ENCODE measurements at regions not wholly inside any gene's neighbourhood (a gene's known extent, or its start where the extent isn't known, plus 50 kb on each side); places are given as distances from the start of the nearest gene placed in this dataset.

GRCh38 chr20:12211361-12211760, 293.7 kb downstream of the BTBD3 start:
- TF ChIP-seq POLR2AphosphoS5 (IDR thresholded peaks at IDR 0.05; ENCODE audit: insufficient read depth, low read depth, low read length), result no peak
- TF ChIP-seq, protein P1, sequence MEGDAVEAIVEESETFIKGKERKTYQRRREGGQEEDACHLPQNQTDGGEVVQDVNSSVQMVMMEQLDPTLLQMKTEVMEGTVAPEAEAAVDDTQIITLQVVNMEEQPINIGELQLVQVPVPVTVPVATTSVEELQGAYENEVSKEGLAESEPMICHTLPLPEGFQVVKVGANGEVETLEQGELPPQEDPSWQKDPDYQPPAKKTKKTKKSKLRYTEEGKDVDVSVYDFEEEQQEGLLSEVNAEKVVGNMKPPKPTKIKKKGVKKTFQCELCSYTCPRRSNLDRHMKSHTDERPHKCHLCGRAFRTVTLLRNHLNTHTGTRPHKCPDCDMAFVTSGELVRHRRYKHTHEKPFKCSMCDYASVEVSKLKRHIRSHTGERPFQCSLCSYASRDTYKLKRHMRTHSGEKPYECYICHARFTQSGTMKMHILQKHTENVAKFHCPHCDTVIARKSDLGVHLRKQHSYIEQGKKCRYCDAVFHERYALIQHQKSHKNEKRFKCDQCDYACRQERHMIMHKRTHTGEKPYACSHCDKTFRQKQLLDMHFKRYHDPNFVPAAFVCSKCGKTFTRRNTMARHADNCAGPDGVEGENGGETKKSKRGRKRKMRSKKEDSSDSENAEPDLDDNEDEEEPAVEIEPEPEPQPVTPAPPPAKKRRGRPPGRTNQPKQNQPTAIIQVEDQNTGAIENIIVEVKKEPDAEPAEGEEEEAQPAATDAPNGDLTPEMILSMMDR (IDR thresholded peaks at IDR 0.05; ENCODE audit: extremely low read depth in 1 of 2, insufficient read depth in 1 of 2, low read depth in 1 of 2, low read length in 2 of 2), result no peak
- no peak for TF ChIP-seq POLR2A (IDR thresholded peaks at IDR 0.05; ENCODE audit: low read depth, low read length)
- no peak for TF ChIP-seq MYC (IDR thresholded peaks at IDR 0.05; ENCODE audit: low read depth, low read length)
- no peak for TF ChIP-seq FOS (IDR thresholded peaks at IDR 0.05; ENCODE audit: borderline replicate concordance, insufficient read depth, low read length)
- TF ChIP-seq EZH2 (IDR thresholded peaks at IDR 0.05; ENCODE audit: borderline replicate concordance, low read depth, low read length, severe bottlenecking), result no peak
- TF ChIP-seq GATA2 (IDR thresholded peaks at IDR 0.05; ENCODE audit: insufficient read depth, insufficient read length, low read depth, low read length), result no peak
- no peak for TF ChIP-seq MAX (IDR thresholded peaks at IDR 0.05; ENCODE audit: insufficient read depth, insufficient read length)
- TF ChIP-seq JUN (IDR thresholded peaks at IDR 0.05; ENCODE audit: borderline replicate concordance, insufficient read depth, insufficient read length, low read depth), result no peak
- no peak overlapping the region for H3K27ac ChIP-seq (ENCODE audit: insufficient read depth, low read depth, low read length)

More at GRCh38 chr20:12211361-12211760, 293.7 kb downstream of the BTBD3 start:
- Histone ChIP-seq H3K36me3 (ENCODE audit: control insufficient read depth in 2 of 2, extremely low read depth in 1 of 2, insufficient read depth in 2 of 2, low read length in 2 of 2) (no peaks in the 10 kb centered on the region), H4K20me1 (replicated peaks; ENCODE audit: control insufficient read depth, extremely low read depth, insufficient read depth, low read length) (no peaks in the 10 kb centered on the region), H3K27me3 (ENCODE audit: control insufficient read depth in 2 of 2, insufficient read depth in 2 of 2, low read length in 2 of 2) (no peaks in the 10 kb centered on the region), H3K9me1 (replicated peaks; ENCODE audit: control insufficient read depth, extremely low read depth, insufficient read depth, low read length) (no peaks in the 10 kb centered on the region), H3K4me1 (ENCODE audit: control insufficient read depth, extremely low read depth, insufficient read depth, low read length) (no peaks in the 10 kb centered on the region), H3K4me2 (ENCODE audit: insufficient read depth, low read length) (no peak overlapping the region), H2AFZ (ENCODE audit: low read depth, low read length) (no peak overlapping the region), H3K9me3 (replicated peaks; ENCODE audit: control insufficient read depth, insufficient read depth, low read length) (no peaks in the 10 kb centered on the region), H3K9ac (replicated peaks; ENCODE audit: extremely low read depth, insufficient read depth, low read length) (no peak overlapping the region), H3K4me3 (replicated peaks in 1 of 3; ENCODE audit: insufficient read depth in 1 of 3, low read depth in 1 of 3, low read length in 3 of 3) (no peak overlapping the region), H3K79me2 (ENCODE audit: control insufficient read depth, insufficient read depth, low read length) (no peaks in the 10 kb centered on the region)
- DNase-seq (ENCODE audit: low read depth, low spot score), result no peak
- POLR2A ChIA-PET, result no interaction called here
- no peak for FAIRE-seq
- CTCF ChIA-PET, result no interaction called here
- BruUV-seq (replicated peaks), result no TSS peak
- intact Hi-C loops (cut with micrococcal nuclease) (no loop called here), dilution Hi-C loops (cut with MboI; ENCODE audit: extremely low pct_ligation_motif_present, low sequenced_read_pairs) (no loop called here)
